Skin of body (tissue), 1 donor: ENCODE measurements at regions not wholly inside any gene's neighbourhood (a gene's known extent, or its start where the extent isn't known, plus 50 kb on each side); places are given as distances from the start of the nearest gene placed in this dataset.
"Not testable (repeated sequence)": the region's sequence is repeated elsewhere in the genome, so short reads cannot be mapped to it uniquely, and the experiment has no call there.

ENCODE experiments used
- DNase-seq: peaks from one replicate; lab custom pipeline; 2025; lab: John Stamatoyannopoulos, UW

- DNase-seq: peak; percentile 17
These were observed 99.8 kb downstream of the PSMG1 start for GRCh38 chr21:39083377-39084008.

DNA sequence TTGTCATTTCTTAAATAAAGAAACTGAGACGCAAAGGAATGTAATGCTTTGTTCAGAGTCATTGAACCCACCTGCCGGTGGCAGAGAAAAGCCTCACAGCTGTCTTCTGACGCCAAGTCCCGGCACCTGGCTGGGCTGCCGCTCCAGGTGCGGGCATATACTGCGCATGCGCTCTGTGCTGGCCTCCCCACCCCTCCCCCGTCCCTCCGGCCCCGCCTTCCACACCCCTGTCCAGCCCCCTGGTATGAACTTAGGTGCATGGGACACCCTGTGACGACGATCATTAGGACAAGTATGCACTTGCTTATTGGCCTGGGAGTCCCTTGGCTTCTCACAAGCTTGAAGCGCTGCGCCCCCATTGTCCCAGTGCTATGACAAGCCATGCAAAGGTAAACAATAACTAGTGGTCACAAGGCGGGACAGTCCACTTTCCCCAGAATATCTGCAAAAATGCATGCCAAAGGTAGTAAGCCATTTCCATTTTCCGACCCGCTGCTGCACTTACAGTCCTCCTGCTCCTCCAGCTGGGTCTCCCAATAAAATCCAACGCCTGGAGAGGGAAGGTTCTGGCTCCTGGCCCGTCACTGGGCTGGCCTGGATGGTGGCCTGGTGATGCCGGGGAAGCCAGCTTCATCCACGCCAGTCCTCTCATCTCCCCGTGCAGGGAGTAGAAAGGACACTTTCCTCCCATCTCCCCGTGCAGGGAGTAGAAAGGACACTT lies 100.4 kb downstream of the PSMG1 start:
- DNase-seq: no peak

GRCh38 chr21:39080366-39080765 lies 102.9 kb downstream of the PSMG1 start:
- no peak for DNase-seq

DNA sequence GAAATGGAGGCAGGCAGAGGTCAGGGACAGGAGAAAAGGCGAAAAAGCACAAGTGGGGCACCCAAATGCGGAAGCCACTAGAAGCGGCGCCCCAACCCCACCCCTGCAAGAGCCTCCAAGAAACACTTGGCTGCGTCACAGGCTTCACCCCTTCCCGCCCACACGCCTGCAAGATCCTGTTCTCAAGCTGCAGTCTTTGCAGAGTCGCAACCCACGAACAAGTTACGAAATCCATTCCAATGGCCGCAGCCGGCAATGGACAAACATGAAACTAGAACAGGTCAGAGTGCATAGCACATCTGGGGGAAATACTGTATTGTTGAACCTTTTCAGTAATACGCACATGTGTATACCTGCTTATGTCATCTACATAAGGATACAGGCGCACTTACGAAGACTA lies 103.6 kb downstream of the PSMG1 start:
- DNase-seq: no peak

DNA sequence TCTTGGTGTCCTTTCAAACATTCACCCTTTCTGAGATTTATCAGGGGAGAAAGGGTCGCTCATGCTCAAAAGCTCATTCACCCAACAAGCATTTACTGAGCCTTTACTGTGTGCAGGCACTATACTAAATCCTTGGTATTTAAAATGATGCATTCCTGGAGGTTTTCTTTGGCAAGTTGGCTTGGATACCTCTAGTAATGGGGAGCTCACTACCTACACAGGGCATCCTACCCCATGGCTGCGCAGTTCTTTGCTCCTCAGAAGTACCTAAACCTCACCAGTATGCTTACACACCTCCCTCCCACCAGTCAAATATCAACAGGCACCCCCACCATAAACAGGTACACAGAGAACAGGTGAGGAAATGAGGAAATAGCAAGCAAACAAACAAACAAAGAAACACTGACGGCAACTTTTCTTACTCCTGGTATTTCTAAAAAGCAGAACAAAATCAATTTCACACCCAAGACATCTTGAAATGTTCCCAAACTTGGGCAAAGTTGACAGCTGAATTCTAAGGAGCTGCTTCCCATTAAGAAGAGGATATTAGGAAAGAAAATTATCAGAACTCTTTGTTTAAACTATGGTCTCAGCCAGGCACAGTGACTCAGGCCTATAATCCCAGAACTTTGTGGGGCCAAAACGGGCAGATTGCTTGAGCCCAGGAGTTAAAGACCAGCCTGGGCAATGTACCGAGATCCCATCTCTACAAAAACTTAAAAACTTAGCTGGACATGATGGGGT lies 104.8 kb downstream of the PSMG1 start:
- DNase-seq: peak; percentile 12

- DNase-seq: no peak
These were observed 105.4 kb downstream of the PSMG1 start for GRCh38 chr21:39077876-39078275.

DNA sequence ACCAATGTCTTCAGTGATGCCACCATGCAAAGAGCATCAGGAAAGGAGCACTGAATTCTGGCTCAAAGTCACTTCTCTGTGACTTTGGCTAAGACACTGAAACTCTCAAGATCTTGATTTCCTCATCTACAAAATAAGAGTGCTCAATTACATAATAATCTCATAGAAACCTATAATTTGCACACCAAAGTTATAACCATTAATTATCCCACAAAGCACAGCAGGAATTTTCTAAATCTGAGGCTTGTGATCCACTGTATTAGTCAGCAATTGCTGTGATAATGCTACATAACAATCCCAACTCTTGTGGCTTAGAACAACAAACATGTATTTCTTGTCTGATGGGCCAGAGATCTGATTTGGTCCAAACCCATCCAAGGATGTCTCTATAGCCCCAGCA lies 108.7 kb downstream of the PSMG1 start:
- DNase-seq: no peak

DNA sequence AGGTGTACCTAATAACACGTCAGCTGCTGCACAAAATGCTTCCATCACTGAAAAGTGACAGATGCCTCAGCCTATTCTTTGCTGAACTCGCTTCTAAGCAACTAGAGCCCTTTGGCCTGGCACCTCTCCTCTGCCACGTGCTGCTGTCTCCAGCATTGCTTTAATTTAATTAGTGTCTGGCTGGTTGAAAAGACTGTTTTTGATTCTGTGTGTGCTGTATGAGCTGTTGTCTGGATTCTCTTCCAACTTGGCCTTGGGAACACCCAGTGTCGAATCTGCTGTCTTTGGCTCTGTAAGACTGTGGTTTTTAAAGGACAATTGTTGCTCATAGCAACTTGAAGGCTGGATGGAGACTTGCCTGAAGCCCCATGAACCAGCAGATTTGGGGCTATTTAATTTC lies 109.5 kb downstream of the PSMG1 start:
- peak; percentile 41 for DNase-seq

DNA sequence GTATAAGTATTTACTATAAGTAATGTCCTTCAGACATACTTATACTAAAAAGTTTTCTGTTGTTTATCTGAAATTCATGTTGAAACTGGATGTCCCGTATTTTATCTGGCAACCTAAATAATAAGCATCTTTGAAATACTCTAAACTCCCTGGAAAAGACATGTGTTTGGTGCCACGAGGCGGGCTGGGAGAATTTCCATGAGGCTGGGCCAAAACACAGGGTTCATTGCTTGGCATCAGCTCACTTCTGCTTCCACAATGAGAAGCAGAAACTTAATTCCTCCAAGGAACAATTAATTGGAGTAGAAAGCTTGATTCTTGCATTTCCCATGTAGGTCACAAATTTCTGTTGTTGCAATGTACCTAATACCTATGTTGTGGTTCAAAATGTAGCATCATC lies 110.2 kb downstream of the PSMG1 start:
- DNase-seq: no peak

GRCh38 chr21:39072468-39072867 lies 110.8 kb downstream of the PSMG1 start:
- no peak for DNase-seq

- DNase-seq: peak; percentile 86
These were observed 111.5 kb downstream of the PSMG1 start for GRCh38 chr21:39071623-39072214.

DNA sequence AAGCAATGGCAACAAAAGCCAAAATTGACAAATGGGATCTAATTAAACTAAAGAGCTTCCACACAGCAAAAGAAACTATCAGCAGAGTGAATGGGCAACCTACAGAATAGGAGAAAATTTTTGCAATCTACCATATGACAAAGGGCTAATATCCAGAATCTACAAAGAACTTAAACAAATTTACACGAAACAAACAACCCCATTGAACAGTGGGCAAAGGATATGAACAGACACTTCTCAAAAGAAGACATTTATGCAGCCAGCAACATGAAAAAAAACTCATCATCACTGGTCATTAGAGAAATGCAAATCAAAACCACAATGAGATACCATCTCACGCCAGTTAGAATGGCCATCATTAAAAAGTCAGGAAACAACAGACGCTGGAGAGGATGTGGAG lies 113.4 kb downstream of the PSMG1 start:
- not testable (repeated sequence) for DNase-seq

DNA sequence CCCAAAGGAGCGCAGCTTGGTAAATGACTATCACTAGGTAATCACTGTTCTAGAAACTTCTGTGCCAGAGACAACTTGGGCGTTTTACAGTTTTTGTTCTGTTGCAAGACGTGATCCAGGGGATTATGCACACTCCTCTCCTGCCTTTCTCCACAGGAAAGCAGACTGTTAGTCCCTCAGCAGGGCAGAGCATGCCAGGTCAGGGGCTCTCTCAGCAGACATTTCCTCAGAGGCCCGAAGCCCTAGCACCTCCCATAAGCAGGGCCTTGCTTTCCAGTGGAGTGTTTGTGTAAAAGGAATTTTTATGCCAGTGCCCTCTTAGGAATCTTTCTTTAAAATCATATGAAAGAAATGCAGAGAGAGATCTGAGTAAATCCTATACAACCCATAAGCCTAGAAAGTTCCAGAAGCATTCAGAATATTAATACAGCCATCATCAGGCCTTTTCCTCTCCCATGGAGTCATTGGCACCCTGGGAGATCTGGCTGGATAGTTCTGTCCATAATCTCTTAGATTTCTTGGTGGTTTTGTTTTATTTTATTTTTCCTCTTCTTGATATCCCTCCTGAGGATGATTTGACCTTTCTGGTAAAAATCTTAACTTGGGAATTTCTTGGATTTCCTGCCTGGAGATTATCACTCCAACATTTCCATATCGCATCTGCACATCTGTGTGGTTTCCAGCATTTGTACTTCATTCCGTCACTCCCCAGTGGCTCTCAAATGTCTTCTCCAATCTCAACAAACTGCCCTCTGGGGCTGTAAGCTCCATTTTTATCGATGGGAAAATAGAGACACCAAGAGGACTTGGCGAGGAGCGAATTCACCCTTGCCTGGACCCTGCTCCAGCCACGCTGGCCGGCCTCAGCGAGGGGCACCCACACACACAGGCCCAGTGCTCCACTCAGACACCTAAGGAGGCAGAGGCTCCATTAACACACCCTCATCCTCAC lies 116.1 kb downstream of the PSMG1 start:
- peak; percentile 71 for DNase-seq

DNA sequence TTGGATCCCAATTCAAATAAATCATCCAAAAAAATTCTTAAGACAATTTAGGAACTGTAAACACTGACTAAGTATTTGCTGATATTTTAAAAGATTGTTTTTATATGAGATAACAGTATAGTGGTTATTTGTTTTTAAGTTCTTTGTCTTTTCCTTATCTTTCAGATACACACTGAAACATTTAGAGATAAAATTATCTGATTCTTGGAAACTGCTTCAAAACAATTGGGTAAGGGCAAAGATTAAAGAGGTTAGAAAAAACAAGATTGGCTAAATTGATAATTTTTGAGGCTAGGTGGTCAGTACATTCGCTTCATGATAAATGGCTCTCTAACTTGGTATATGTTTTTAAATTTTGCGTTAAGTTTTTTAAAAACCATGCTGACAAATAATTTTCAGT lies 117.3 kb downstream of the PSMG1 start:
- no peak for DNase-seq

GRCh38 chr21:39064325-39065012 lies 118.8 kb downstream of the PSMG1 start:
- no peak for DNase-seq

DNA sequence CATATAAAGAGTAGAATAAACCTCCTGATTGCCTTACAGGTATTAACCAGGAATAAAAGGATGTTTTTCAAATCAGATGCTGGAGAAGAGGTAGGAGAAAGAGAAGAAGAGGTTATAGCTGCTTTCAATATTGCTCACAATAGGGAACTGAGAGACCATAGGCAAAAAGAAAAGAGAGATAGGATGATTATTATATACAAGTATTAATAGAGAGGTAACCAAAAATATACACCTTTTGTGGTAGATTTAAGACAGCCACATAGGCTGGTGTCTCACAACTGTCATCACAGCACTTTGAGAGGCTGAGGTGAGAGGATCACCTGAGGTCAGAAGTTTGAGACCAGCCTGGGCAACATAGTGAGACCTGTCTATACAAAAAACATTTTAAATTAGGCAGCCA lies 119.7 kb downstream of the PSMG1 start:
- DNase-seq: no peak

- no peak for DNase-seq
These were observed 121.1 kb downstream of the PSMG1 start for GRCh38 chr21:39062196-39062595.

DNA sequence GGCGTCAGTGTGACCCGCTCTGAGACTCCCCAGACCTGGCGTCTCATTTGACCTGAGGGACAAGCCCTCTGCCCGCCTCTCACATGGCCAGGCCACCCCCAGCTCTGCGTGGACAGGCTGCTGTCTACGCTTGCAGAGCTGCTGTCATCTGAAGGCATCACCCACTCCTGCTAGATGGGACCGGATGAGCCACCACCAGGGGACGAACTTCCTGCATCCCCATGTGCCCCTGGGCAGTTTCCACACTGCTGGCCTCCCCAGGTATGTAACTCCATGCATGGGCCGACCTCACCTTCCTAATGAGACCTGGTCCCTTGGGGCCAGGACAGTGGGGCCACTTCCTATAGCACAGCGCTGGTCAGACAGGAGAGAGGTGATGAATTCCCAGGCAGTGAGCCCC lies 121.5 kb downstream of the PSMG1 start:
- DNase-seq: no peak

- DNase-seq: no peak
These were observed 122.7 kb downstream of the PSMG1 start for GRCh38 chr21:39060485-39061083.

- DNase-seq: no peak
These were observed 126.1 kb downstream of the PSMG1 start for GRCh38 chr21:39057121-39057520.
